Upper lobe of left lung (tissue), 6 donors: ENCODE measurements at regions not wholly inside any gene's neighbourhood (a gene's known extent, or its start where the extent isn't known, plus 50 kb on each side); places are given as distances from the start of the nearest gene placed in this dataset.
A peak's percentile ranks its signal among the peaks of the same experiment; 100 is the strongest.

Experiments used
- ATAC-seq, 2 donors: fragments of 200-7000 bp; cut with Tn5 transposase; one replicate each; pipeline ENCODE4 v1.9.1; 2022; ENCODE audit warnings: mild to moderate bottlenecking in 2 of 2, moderate library complexity in 2 of 2; ENCODE audit not compliant: low FRiP score in 2 of 2
- DNase-seq, 2 donors: peaks; one replicate each; pipeline ENCODE4 v3.0.0-alpha.2; 2019 to 2020
- H3K27ac ChIP-seq, 4 donors: fragments of 200-600 bp; sonication (generic); one replicate each; pipeline ENCODE4 v1.5.1; 2016 to 2019
- H3K27me3 ChIP-seq, 4 donors: fragments of 200-600 bp; sonication (generic); one replicate each; pipeline ENCODE4 v1.5.1; 2017 to 2019
- H3K36me3 ChIP-seq, 4 donors: fragments of 200-600 bp; sonication (generic); one replicate each; pipeline ENCODE4 v1.5.1; 2016 to 2019
- H3K4me1 ChIP-seq, 4 donors: fragments of 200-600 bp; sonication (generic); one replicate each; pipeline ENCODE4 v1.5.1; 2018 to 2019
- H3K4me3 ChIP-seq, 4 donors: fragments of 200-600 bp; sonication (generic); one replicate each; pipeline ENCODE4 v1.5.1; 2017 to 2019; ENCODE audit warnings: mild to moderate bottlenecking in 2 of 4, moderate library complexity in 1 of 4
- H3K9me3 ChIP-seq, 4 donors: fragments of 200-600 bp; sonication (generic); one replicate each; pipeline ENCODE4 v1.5.1; 2018 to 2019
- EP300 ChIP-seq, 4 donors: sonication (generic); formaldehyde crosslinking; IDR thresholded peaks; one replicate each; pipeline ENCODE4 v1.5.1; 2017; ENCODE audit warnings: antibody characterized with exemption in 4 of 4, control low read depth in 2 of 4
- POLR2A ChIP-seq, 4 donors: fragments of 450-650 bp; IDR thresholded peaks; one replicate each; pipeline ENCODE4 v1.5.1; 2016 to 2017; ENCODE audit warnings: antibody characterized with exemption in 4 of 4, mild to moderate bottlenecking in 2 of 4
- POLR2AphosphoS5 ChIP-seq, 2 donors: sonication (generic); formaldehyde crosslinking; IDR thresholded peaks; one replicate each; pipeline ENCODE4 v1.5.1; 2017; ENCODE audit warnings: antibody characterized with exemption in 2 of 2
- WGBS, 2 donors: methylation state at CpG; one replicate each; pipeline ENCODE4 v1.1.5; 2017 to 2018; 5-methylcytosine and 5-hydroxymethylcytosine counted together
- TF ChIP-seq, protein P1 (sequence below), 6 experiments: fragments of 450-650 bp in 4 of 6; fragments of 200-600 bp in 2 of 6; sonication (generic) in 2 of 6; IDR thresholded peaks; one replicate each; pipeline ENCODE4 v1.5.1; 2016 to 2019; ENCODE audit warnings: antibody characterized with exemption in 6 of 6
- donor health status: DM: no; HTN: no; CAD: no; lungs with moderate emphysema.
- donor health status: DM: no; HTN: yes; CAD: no; lungs with severe emphysema.

DNA sequence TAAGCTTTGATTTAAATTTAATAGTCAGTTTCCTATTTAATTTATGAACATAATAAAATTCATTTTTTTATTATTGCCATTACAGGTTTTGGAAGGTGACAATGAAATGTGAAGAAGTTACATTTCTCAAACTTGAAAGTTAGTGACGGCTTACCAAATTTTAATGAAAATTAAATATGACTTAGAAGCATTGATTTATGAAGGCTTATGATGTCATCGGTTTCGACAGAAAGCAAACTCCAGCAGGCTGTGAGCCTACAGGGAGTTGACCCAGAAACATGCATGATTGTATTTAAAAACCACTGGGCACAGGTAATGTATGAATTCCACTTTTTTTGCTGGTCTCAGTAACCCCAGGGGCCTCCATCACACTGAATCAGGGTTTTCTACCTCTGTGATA lies 157.1 kb downstream of the FHIP1A start:
- no peak for TF ChIP-seq POLR2A (IDR thresholded peaks at IDR 0.05)
- TF ChIP-seq POLR2AphosphoS5 (IDR thresholded peaks at IDR 0.05), result no peak
- TF ChIP-seq, protein P1, sequence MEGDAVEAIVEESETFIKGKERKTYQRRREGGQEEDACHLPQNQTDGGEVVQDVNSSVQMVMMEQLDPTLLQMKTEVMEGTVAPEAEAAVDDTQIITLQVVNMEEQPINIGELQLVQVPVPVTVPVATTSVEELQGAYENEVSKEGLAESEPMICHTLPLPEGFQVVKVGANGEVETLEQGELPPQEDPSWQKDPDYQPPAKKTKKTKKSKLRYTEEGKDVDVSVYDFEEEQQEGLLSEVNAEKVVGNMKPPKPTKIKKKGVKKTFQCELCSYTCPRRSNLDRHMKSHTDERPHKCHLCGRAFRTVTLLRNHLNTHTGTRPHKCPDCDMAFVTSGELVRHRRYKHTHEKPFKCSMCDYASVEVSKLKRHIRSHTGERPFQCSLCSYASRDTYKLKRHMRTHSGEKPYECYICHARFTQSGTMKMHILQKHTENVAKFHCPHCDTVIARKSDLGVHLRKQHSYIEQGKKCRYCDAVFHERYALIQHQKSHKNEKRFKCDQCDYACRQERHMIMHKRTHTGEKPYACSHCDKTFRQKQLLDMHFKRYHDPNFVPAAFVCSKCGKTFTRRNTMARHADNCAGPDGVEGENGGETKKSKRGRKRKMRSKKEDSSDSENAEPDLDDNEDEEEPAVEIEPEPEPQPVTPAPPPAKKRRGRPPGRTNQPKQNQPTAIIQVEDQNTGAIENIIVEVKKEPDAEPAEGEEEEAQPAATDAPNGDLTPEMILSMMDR (IDR thresholded peaks at IDR 0.05), result no peak
- no peak for TF ChIP-seq EP300 (IDR thresholded peaks at IDR 0.05)
- Histone ChIP-seq H3K4me3 (no peak overlapping the region), H3K27ac (no peak overlapping the region), H3K4me1 (no peaks in the 10 kb centered on the region), H3K9me3 (no peaks in the 10 kb centered on the region), H3K36me3 (no peaks in the 10 kb centered on the region), H3K27me3 (no peaks in the 10 kb centered on the region)
- ATAC-seq (no peak), DNase-seq (no peak)
- WGBS, 2 donors, result 95 to 96% methylated on average over 3 of the region's 3 CpGs

DNA sequence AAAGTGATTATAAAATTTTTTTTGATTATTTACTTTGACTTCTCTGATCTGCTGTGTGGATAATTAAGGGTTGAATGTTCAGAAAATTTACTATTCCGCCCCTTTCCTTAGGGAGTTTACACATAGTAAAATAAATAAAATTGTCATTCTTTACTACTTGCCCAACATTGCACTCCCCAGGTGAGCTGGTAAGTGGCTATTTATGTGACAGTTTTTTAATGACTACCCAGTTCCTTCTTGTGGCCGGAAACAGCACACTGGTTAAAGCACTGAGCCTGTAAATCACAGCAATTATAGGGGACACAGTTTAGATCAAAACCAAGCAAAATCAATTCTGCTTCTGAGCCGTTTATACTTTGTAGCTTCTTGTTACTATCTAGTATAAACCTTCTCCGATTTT lies 158.1 kb downstream of the FHIP1A start:
- no peaks in the 10 kb centered on the region for H3K9me3 ChIP-seq
- WGBS, 2 donors, result 71 to 73% methylated on average over 4 of the region's 4 CpGs
- H3K4me1 ChIP-seq, result no peaks in the 10 kb centered on the region
- no peak overlapping the region for H3K27ac ChIP-seq
- ATAC-seq (no peak), DNase-seq (no peak)
- no peaks in the 10 kb centered on the region for H3K36me3 ChIP-seq
- no peaks in the 10 kb centered on the region for H3K27me3 ChIP-seq
- H3K4me3 ChIP-seq, result no peak overlapping the region
- TF ChIP-seq POLR2AphosphoS5 (IDR thresholded peaks at IDR 0.05) (no peak), POLR2A (IDR thresholded peaks at IDR 0.05) (no peak), EP300 (IDR thresholded peaks at IDR 0.05) (no peak)
- TF ChIP-seq, protein P1 (IDR thresholded peaks at IDR 0.05), result no peak

DNA sequence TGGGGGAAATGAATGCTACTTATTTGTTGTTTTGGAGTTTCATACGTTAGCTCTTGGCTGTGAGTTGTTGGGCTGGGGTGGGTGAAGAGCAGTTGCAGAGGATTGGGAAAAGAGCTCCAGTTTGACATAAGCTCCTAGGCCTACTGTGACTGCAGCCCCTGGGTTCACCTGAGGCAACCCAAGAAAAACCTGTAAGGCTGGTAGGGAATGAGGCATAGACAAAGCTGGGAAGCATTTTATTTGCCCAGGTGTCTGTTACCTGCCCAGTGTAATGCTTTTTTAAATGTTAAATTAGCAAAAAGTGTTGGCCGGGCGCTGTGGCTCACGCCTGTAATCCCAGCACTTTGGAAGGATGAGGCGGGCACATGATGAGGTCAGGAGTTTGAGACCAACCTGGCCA lies 160.0 kb downstream of the FHIP1A start:
- TF ChIP-seq, protein P1 (IDR thresholded peaks at IDR 0.05), result no peak
- no peak for TF ChIP-seq EP300 (IDR thresholded peaks at IDR 0.05)
- TF ChIP-seq POLR2AphosphoS5 (IDR thresholded peaks at IDR 0.05), result no peak
- no peak for TF ChIP-seq POLR2A (IDR thresholded peaks at IDR 0.05)
- H3K36me3 ChIP-seq, result no peaks in the 10 kb centered on the region
- DNase-seq, result no peak
- no peaks in the 10 kb centered on the region for H3K4me1 ChIP-seq
- no peak overlapping the region for H3K27ac ChIP-seq
- ATAC-seq, result no peak
- 91 to 95% methylated on average over 5 of the region's 5 CpGs for WGBS, 2 donors
- no peak overlapping the region for H3K4me3 ChIP-seq
- no peaks in the 10 kb centered on the region for H3K9me3 ChIP-seq
- H3K27me3 ChIP-seq, result no peaks in the 10 kb centered on the region

DNA sequence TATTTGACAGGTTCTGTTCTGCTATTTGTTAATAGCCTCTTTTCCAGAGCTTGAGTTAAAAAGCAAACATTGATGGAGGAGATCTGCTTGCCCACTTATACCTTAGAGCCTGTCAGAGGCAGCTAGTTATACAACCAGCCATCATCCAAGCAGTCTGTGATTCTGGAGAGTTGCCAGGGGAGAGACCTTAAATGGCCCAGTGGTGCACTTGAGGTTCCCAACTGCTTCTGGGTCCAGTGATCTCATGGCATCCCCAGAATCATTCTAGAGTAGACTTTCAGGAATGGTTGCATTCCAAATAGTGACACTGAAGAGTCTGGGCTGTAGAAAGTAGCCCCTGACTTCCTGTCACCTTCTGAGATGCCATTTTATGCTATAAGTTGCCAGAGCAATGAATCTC lies 160.7 kb downstream of the FHIP1A start:
- no peak overlapping the region for H3K27ac ChIP-seq
- no peaks in the 10 kb centered on the region for H3K9me3 ChIP-seq
- H3K4me1 ChIP-seq, result no peaks in the 10 kb centered on the region
- H3K4me3 ChIP-seq, result no peak overlapping the region
- H3K36me3 ChIP-seq, result no peaks in the 10 kb centered on the region
- TF ChIP-seq POLR2AphosphoS5 (IDR thresholded peaks at IDR 0.05), result no peak
- no peaks in the 10 kb centered on the region for H3K27me3 ChIP-seq
- DNase-seq, result peak in 1 of 2 donors; percentile 26
- ATAC-seq, result no peak

DNA sequence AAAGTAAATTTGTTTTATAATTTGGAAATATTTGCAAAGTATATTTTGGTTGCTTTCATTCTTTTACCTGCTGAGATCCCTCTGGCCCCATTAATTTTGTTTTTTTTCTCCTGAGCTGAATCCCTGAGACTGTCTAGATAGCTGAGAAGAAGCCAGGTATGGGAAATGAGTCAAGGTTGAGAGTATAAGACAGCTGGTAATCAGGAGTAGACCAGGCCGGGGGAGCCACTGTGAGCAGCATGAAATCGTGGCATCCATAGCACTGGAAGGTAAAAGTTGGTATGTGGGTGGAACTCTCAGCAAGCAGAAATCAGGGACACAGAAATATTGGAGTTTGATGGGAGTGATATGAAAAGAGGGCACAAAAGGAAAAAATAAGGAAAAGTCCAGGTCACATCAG lies 164.5 kb downstream of the FHIP1A start:
- DNase-seq (no peak), ATAC-seq (no peak)
- Histone ChIP-seq H3K9me3 (no peaks in the 10 kb centered on the region), H3K4me1 (no peaks in the 10 kb centered on the region), H3K36me3 (no peaks in the 10 kb centered on the region), H3K27me3 (no peaks in the 10 kb centered on the region), H3K4me3 (no peak overlapping the region), H3K27ac (no peak overlapping the region)
- 96% methylated on average over 2 of the region's 2 CpGs for WGBS, 2 donors
- no peak for TF ChIP-seq POLR2A (IDR thresholded peaks at IDR 0.05)
- no peak for TF ChIP-seq EP300 (IDR thresholded peaks at IDR 0.05)
- no peak for TF ChIP-seq POLR2AphosphoS5 (IDR thresholded peaks at IDR 0.05)
- TF ChIP-seq, protein P1 (IDR thresholded peaks at IDR 0.05), result no peak
